Astrocyte (in vitro differentiated cells and primary cell): ENCODE measurements at regions not wholly inside any gene's neighbourhood (a gene's known extent, or its start where the extent isn't known, plus 50 kb on each side); places are given as distances from the start of the nearest gene placed in this dataset.

Source experiments
- DNase-seq: peaks from one replicate; pipeline ENCODE4 v3.0.0-alpha.2; 2010; ENCODE audit warnings: low read depth
- FAIRE-seq: peaks from 2 replicates; lab custom pipeline; 2011; peaks lifted over from hg19 to GRCh38; lab: Jason Lieb, UNC
- H2AFZ ChIP-seq: 2 replicates; pipeline ENCODE4 v1.6.0; 2012; ENCODE audit warnings: low read depth, low read length, inconsistent platforms
- H3K27ac ChIP-seq: 2 replicates; pipeline ENCODE4 v1.5.1; 2011; ENCODE audit warnings: low read depth, low read length, inconsistent platforms
- H3K27me3 ChIP-seq: 2 replicates; pipeline ENCODE4 v1.6.0; 2011; ENCODE audit warnings: low read length, inconsistent platforms; ENCODE audit not compliant: insufficient read depth
- H3K36me3 ChIP-seq: 2 replicates; pipeline ENCODE4 v1.5.1; 2011; ENCODE audit warnings: low read length, inconsistent platforms; ENCODE audit not compliant: insufficient read depth
- H3K4me1 ChIP-seq: 2 replicates; pipeline ENCODE4 v1.5.1; 2011; ENCODE audit warnings: low read length, inconsistent platforms; ENCODE audit not compliant: insufficient read depth
- H3K4me2 ChIP-seq: 2 replicates; pipeline ENCODE4 v1.6.0; 2012; ENCODE audit warnings: low read length, inconsistent platforms
- H3K4me3 ChIP-seq: 2 replicates; pipeline ENCODE4 v1.5.1; 2011; ENCODE audit warnings: low read depth, mild to moderate bottlenecking, low read length, inconsistent platforms; ENCODE audit not compliant: insufficient read depth
- H3K79me2 ChIP-seq: 2 replicates; pipeline ENCODE4 v1.6.0; 2012; ENCODE audit warnings: mild to moderate bottlenecking, low read length, inconsistent platforms; ENCODE audit not compliant: insufficient read depth
- H3K9ac ChIP-seq: 2 replicates; pipeline ENCODE4 v1.6.0; 2012; ENCODE audit warnings: mild to moderate bottlenecking, low read length, inconsistent platforms
- H3K9me3 ChIP-seq: 2 replicates; pipeline ENCODE4 v1.5.1; 2012; ENCODE audit warnings: low read depth, mild to moderate bottlenecking, low read length, inconsistent platforms; ENCODE audit not compliant: insufficient read depth
- H4K20me1 ChIP-seq: 2 replicates; pipeline ENCODE4 v1.6.0; 2012; ENCODE audit warnings: low read length, inconsistent platforms; ENCODE audit not compliant: insufficient read depth
- H3K27ac Mint-ChIP-seq: one replicate; pipeline ENCODE4 v1.8.0; 2021; ENCODE audit warnings: mild to moderate bottlenecking, mixed read lengths; ENCODE audit not compliant: unreplicated experiment
- H3K27me3 Mint-ChIP-seq: one replicate; pipeline ENCODE4 v1.8.0; 2021; ENCODE audit warnings: low read depth, mixed read lengths; ENCODE audit not compliant: unreplicated experiment
- H3K36me3 Mint-ChIP-seq: one replicate; pipeline ENCODE4 v1.8.0; 2021; ENCODE audit warnings: low read depth, mixed read lengths; ENCODE audit not compliant: unreplicated experiment
- H3K4me1 Mint-ChIP-seq: one replicate; pipeline ENCODE4 v1.8.0; 2021; ENCODE audit warnings: low read depth, mixed read lengths; ENCODE audit not compliant: unreplicated experiment
- H3K4me3 Mint-ChIP-seq: one replicate; pipeline ENCODE4 v1.8.0; 2021; ENCODE audit warnings: mild to moderate bottlenecking, moderate library complexity, mixed read lengths; ENCODE audit not compliant: unreplicated experiment
- H3K9me3 Mint-ChIP-seq: one replicate; pipeline ENCODE4 v1.8.0; 2021; ENCODE audit warnings: mild to moderate bottlenecking, mixed read lengths; ENCODE audit not compliant: unreplicated experiment
- CTCF ChIP-seq: IDR thresholded peaks from 2 replicates; pipeline ENCODE4 v1.5.1; 2011; ENCODE audit warnings: low read depth, mild to moderate bottlenecking, inconsistent platforms, low read length, moderate library complexity; ENCODE audit not compliant: insufficient read depth
- EZH2 ChIP-seq: IDR thresholded peaks from 2 replicates; pipeline ENCODE4 v1.6.1; 2012; ENCODE audit warnings: mild to moderate bottlenecking, low read length, inconsistent platforms; ENCODE audit not compliant: insufficient read depth

GRCh38 chr12:94775710-94776109 lies 125.4 kb upstream of the TMCC3 start:
- peaks cover 15% of the 10 kb centered on the region for H3K4me1 Mint-ChIP-seq
- H3K27ac Mint-ChIP-seq: no peak overlapping the region
- Histone ChIP-seq H3K4me2 (no peak overlapping the region), H2AFZ (no peak overlapping the region), H3K36me3 (no peaks in the 10 kb centered on the region), H3K27ac (no peak overlapping the region), H3K4me3 (no peak overlapping the region), H4K20me1 (no peaks in the 10 kb centered on the region), H3K9ac (no peak overlapping the region), H3K79me2 (no peaks in the 10 kb centered on the region), H3K4me1 (peaks cover 6% of the 10 kb centered on the region), H3K9me3 (peaks cover 8% of the 10 kb centered on the region), H3K27me3 (peaks cover 69% of the 10 kb centered on the region)
- no peak for TF ChIP-seq EZH2
- TF ChIP-seq CTCF: no peak
- no peak overlapping the region for H3K4me3 Mint-ChIP-seq
- DNase-seq (no peak), FAIRE-seq (no peak)
- no peaks in the 10 kb centered on the region for H3K36me3 Mint-ChIP-seq
- H3K9me3 Mint-ChIP-seq: no peaks in the 10 kb centered on the region
- H3K27me3 Mint-ChIP-seq: peaks cover 21% of the 10 kb centered on the region

- no peaks in the 10 kb centered on the region for H3K79me2 ChIP-seq
- H2AFZ ChIP-seq: no peak overlapping the region
- no peak overlapping the region for H3K27ac Mint-ChIP-seq
- no peak overlapping the region for H3K27ac ChIP-seq
- H3K4me1 ChIP-seq: peaks cover 5% of the 10 kb centered on the region
- no peak overlapping the region for H3K4me3 Mint-ChIP-seq
- no peaks in the 10 kb centered on the region for H3K36me3 Mint-ChIP-seq
- peaks cover 3% of the 10 kb centered on the region for H3K4me1 Mint-ChIP-seq
- H3K9ac ChIP-seq: no peak overlapping the region
- no peak overlapping the region for H3K4me3 ChIP-seq
- peaks cover 77% of the 10 kb centered on the region for H3K27me3 ChIP-seq
- no peaks in the 10 kb centered on the region for H4K20me1 ChIP-seq
- TF ChIP-seq EZH2: no peak
- no peak for TF ChIP-seq CTCF
- DNase-seq (no peak), FAIRE-seq (no peak)
- H3K9me3 Mint-ChIP-seq: no peaks in the 10 kb centered on the region
- H3K27me3 Mint-ChIP-seq: peaks cover 23% of the 10 kb centered on the region
- H3K4me2 ChIP-seq: no peak overlapping the region
- no peaks in the 10 kb centered on the region for H3K36me3 ChIP-seq
- peaks cover 8% of the 10 kb centered on the region for H3K9me3 ChIP-seq
Observed at GRCh38 chr12:94771741-94772140, 121.4 kb upstream of the TMCC3 start.

GRCh38 chr12:94771199-94771598 lies 120.8 kb upstream of the TMCC3 start:
- no peaks in the 10 kb centered on the region for H3K36me3 Mint-ChIP-seq
- no peak for TF ChIP-seq CTCF
- TF ChIP-seq EZH2: no peak
- no peaks in the 10 kb centered on the region for H4K20me1 ChIP-seq
- peaks cover 20% of the 10 kb centered on the region for H3K27me3 Mint-ChIP-seq
- H3K9ac ChIP-seq: no peak overlapping the region
- no peak overlapping the region for H3K27ac ChIP-seq
- H2AFZ ChIP-seq: no peak overlapping the region
- no peak overlapping the region for H3K4me2 ChIP-seq
- peaks cover 5% of the 10 kb centered on the region for H3K4me1 ChIP-seq
- no peak overlapping the region for H3K27ac Mint-ChIP-seq
- peaks cover 72% of the 10 kb centered on the region for H3K27me3 ChIP-seq
- no peak for FAIRE-seq
- H3K4me3 ChIP-seq: no peak overlapping the region
- no peak overlapping the region for H3K4me3 Mint-ChIP-seq
- no peaks in the 10 kb centered on the region for H3K9me3 Mint-ChIP-seq
- H3K4me1 Mint-ChIP-seq: peaks cover 3% of the 10 kb centered on the region
- peaks cover 8% of the 10 kb centered on the region for H3K9me3 ChIP-seq
- no peak for DNase-seq
- H3K36me3 ChIP-seq: no peaks in the 10 kb centered on the region
- no peaks in the 10 kb centered on the region for H3K79me2 ChIP-seq
